ENCODE measurements at regions not wholly inside any gene's neighbourhood (a gene's known extent, or its start where the extent isn't known, plus 50 kb on each side); places are given as distances from the start of the nearest gene placed in this dataset.

GRCh38 chr9:23081377-23081776, 634.8 kb downstream of the DMRTA1 start:
- no peaks in the 10 kb centered on the region for H3K36me3 ChIP-seq
- H3K27ac ChIP-seq, result no peak overlapping the region
- H3K4me3 ChIP-seq, result no peak overlapping the region
- WGBS, result 84% methylated on average over 5 of the region's 5 CpGs
- H3K4me1 ChIP-seq (replicated peaks), result no peaks in the 10 kb centered on the region
- intact Hi-C loops (cut with DNase I), result no loop called here
- H3K27me3 ChIP-seq (replicated peaks; ENCODE audit: insufficient read depth), result no peaks in the 10 kb centered on the region
- H3K9me3 ChIP-seq, result no peaks in the 10 kb centered on the region
- no peak for TF ChIP-seq POLR2A (IDR thresholded peaks at IDR 0.05)
- no peak for TF ChIP-seq POLR2AphosphoS5 (IDR thresholded peaks at IDR 0.05)
- no peak for TF ChIP-seq CTCF (IDR thresholded peaks at IDR 0.05)
- no peak for DNase-seq (ENCODE audit: low spot score)

- no peaks in the 10 kb centered on the region for H3K9me3 ChIP-seq
- peak; percentile 6 for DNase-seq (ENCODE audit: low spot score)
- WGBS, result 90% methylated on average over 5 of the region's 5 CpGs
Observed at GRCh38 chr9:23088932-23089364, 642.3 kb downstream of the DMRTA1 start.

GRCh38 chr9:23117616-23118015, 671.0 kb downstream of the DMRTA1 start:
- no peak overlapping the region for H3K27ac ChIP-seq
- intact Hi-C loops (cut with DNase I), result no loop called here
- no peaks in the 10 kb centered on the region for H3K27me3 ChIP-seq (replicated peaks; ENCODE audit: insufficient read depth)
- TF ChIP-seq POLR2A (IDR thresholded peaks at IDR 0.05) (no peak), CTCF (IDR thresholded peaks at IDR 0.05) (no peak), POLR2AphosphoS5 (IDR thresholded peaks at IDR 0.05) (no peak)
- H3K9me3 ChIP-seq, result no peaks in the 10 kb centered on the region
- 50% methylated on average over 2 of the region's 2 CpGs for WGBS
- no peak overlapping the region for H3K4me3 ChIP-seq
- DNase-seq (ENCODE audit: low spot score), result no peak
- no peaks in the 10 kb centered on the region for H3K4me1 ChIP-seq (replicated peaks)
- no peaks in the 10 kb centered on the region for H3K36me3 ChIP-seq

More at GRCh38 chr9:23088932-23089364, 642.3 kb downstream of the DMRTA1 start:
- no peaks in the 10 kb centered on the region for H3K27me3 ChIP-seq (replicated peaks; ENCODE audit: insufficient read depth)
- H3K4me3 ChIP-seq, result no peak overlapping the region
- intact Hi-C loops (cut with DNase I), result no loop called here
- no peaks in the 10 kb centered on the region for H3K36me3 ChIP-seq
- no peaks in the 10 kb centered on the region for H3K4me1 ChIP-seq (replicated peaks)
- TF ChIP-seq CTCF (IDR thresholded peaks at IDR 0.05), result peak in 1 of 4 experiments; percentile 14
- no peak for TF ChIP-seq POLR2AphosphoS5 (IDR thresholded peaks at IDR 0.05)
- H3K27ac ChIP-seq, result no peak overlapping the region

- WGBS, result 76% methylated on average over 3 of the region's 3 CpGs
- DNase-seq (ENCODE audit: low spot score), result no peak
Observed at GRCh38 chr9:23120630-23121029, 674.0 kb downstream of the DMRTA1 start.

More at GRCh38 chr9:23120630-23121029, 674.0 kb downstream of the DMRTA1 start:
- H3K36me3 ChIP-seq, result no peaks in the 10 kb centered on the region
- no peaks in the 10 kb centered on the region for H3K9me3 ChIP-seq
- H3K27ac ChIP-seq, result no peak overlapping the region
- TF ChIP-seq CTCF (IDR thresholded peaks at IDR 0.05) (no peak), POLR2AphosphoS5 (IDR thresholded peaks at IDR 0.05) (no peak), POLR2A (IDR thresholded peaks at IDR 0.05) (no peak)
- H3K27me3 ChIP-seq (replicated peaks; ENCODE audit: insufficient read depth), result no peaks in the 10 kb centered on the region
- H3K4me1 ChIP-seq (replicated peaks), result no peaks in the 10 kb centered on the region
- no peak overlapping the region for H3K4me3 ChIP-seq
- intact Hi-C loops (cut with DNase I), result no loop called here

Measured in prostate gland (tissue), 2 donors.